ENCODE measurements at regions not wholly inside any gene's neighbourhood (a gene's known extent, or its start where the extent isn't known, plus 50 kb on each side); places are given as distances from the start of the nearest gene placed in this dataset.

DNA sequence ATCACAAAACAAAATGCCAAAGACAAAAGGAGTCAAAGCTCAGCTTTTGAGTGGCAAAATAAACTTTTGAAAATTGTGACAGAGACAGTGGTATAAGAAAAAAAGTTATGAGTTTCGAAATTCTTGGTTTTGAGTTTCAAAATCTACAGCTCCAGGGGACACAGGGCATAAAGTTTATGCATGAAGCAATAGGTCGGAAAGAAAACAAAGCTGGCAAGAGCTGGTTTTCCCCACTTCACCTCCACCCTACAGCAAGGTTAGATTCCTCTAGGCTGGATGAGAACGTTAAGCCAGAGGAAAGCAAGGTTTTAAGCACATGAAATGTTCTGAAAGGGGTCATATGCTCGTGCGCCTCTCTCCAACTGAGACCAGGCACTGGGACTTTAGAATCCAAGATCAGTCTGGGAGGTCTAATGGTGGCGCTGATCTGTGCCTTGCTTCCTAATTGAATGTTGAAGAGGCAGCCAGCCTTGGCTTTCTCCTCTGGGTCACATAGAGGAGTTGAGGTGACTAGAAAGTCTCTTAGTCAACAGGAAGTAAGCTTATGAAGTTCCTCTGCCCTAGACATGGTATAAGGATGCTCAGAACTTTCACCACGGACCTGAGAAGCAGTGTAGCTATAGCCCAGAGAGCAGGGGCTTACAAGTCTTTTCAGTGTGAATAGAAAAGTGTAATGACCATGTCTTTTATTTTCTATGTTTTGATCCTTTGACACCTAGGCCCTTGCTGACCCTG lies 167.7 kb upstream of the DMAC1 start:
- H3K4ac ChIP-seq (ENCODE audit: low read depth, low read length), result no peak overlapping the region
- H3K4me1 Mint-ChIP-seq, result peaks cover 15 to 17% of the 10 kb centered on the region in 2 experiments

More for the DNA sequence above, 167.7 kb upstream of the DMAC1 start:
- no peaks in the 10 kb centered on the region for H3K79me1 ChIP-seq (ENCODE audit: insufficient read depth, low read depth, low read length, poor library complexity, severe bottlenecking)
- H2AFZ ChIP-seq (ENCODE audit: low read length), result no peak overlapping the region
- no peak overlapping the region for H3K4me2 ChIP-seq (ENCODE audit: insufficient read depth, insufficient read length, low read length)
- no peak overlapping the region for H4K5ac ChIP-seq (ENCODE audit: insufficient read length, low read depth, low read length)
- Mint-ChIP-seq H3K4me3 (no peak overlapping the region), H3K27ac (no peak overlapping the region; a peak in 1 of 7 replicates), H3K36me3 (ENCODE audit: insufficient read depth in 1 of 3, low read depth in 3 of 3) (no peaks in the 10 kb centered on the region), H3K9me3 (no peaks in the 10 kb centered on the region), H3K27me3 (ENCODE audit: low read depth) (no peaks in the 10 kb centered on the region)
- no peak overlapping the region for H2BK15ac ChIP-seq (ENCODE audit: low read depth, low read length)
- no peaks in the 10 kb centered on the region for H3K27me3 ChIP-seq (ENCODE audit: insufficient read depth, low read length)
- no peak overlapping the region for H3K9ac ChIP-seq (ENCODE audit: extremely low read depth, insufficient read length, low read length)
- H2AK5ac ChIP-seq (ENCODE audit: insufficient read length, low read length), result no peak overlapping the region
- no peaks in the 10 kb centered on the region for H4K20me1 ChIP-seq (ENCODE audit: control insufficient read depth, insufficient read depth, insufficient read length)
- no peak overlapping the region for H3K56ac ChIP-seq (ENCODE audit: insufficient read length, low read depth, low read length)
- H4K8ac ChIP-seq (replicated peaks; ENCODE audit: insufficient read length, low read depth, low read length), result no peak overlapping the region
- H2BK5ac ChIP-seq (ENCODE audit: insufficient read length, low read length), result no peak overlapping the region
- no peak for DNase-seq
- H3K18ac ChIP-seq (ENCODE audit: insufficient read length, low read depth, low read length), result peak overlapping the region; percentile 45
- no peaks in the 10 kb centered on the region for H3K79me2 ChIP-seq (ENCODE audit: insufficient read depth, low read length)
- H3K27ac ChIP-seq (ENCODE audit: insufficient read length, low read depth, low read length), result no peak overlapping the region
- no peak overlapping the region for H2BK120ac ChIP-seq (ENCODE audit: low read depth, low read length, poor library complexity, severe bottlenecking)
- no peak overlapping the region for H3T11ph ChIP-seq (ENCODE audit: low read length)
- TF ChIP-seq, protein P1, sequence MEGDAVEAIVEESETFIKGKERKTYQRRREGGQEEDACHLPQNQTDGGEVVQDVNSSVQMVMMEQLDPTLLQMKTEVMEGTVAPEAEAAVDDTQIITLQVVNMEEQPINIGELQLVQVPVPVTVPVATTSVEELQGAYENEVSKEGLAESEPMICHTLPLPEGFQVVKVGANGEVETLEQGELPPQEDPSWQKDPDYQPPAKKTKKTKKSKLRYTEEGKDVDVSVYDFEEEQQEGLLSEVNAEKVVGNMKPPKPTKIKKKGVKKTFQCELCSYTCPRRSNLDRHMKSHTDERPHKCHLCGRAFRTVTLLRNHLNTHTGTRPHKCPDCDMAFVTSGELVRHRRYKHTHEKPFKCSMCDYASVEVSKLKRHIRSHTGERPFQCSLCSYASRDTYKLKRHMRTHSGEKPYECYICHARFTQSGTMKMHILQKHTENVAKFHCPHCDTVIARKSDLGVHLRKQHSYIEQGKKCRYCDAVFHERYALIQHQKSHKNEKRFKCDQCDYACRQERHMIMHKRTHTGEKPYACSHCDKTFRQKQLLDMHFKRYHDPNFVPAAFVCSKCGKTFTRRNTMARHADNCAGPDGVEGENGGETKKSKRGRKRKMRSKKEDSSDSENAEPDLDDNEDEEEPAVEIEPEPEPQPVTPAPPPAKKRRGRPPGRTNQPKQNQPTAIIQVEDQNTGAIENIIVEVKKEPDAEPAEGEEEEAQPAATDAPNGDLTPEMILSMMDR (conservative IDR thresholded peaks at IDR 0.05), result no peak
- no CpG with 5 or more reads among the region's 7 CpGs for WGBS (ENCODE audit: extremely low coverage, insufficient read length, low lambda C conversion rate)
- H3K23me2 ChIP-seq (ENCODE audit: insufficient read length, low read depth, low read length, poor library complexity, severe bottlenecking), result no peaks in the 10 kb centered on the region
- H2BK20ac ChIP-seq (ENCODE audit: low read depth, low read length, poor library complexity, severe bottlenecking), result no peak overlapping the region
- no peak overlapping the region for H3K23ac ChIP-seq (ENCODE audit: insufficient read length, low read depth, low read length)
- no peaks in the 10 kb centered on the region for H3K9me3 ChIP-seq (ENCODE audit: control insufficient read depth, low read depth, low read length)
- peaks cover 4% of the 10 kb centered on the region; the same call in 1 of the 2 replicates for H3K4me1 ChIP-seq (ENCODE audit: insufficient read depth, low read length)
- no peak overlapping the region for H2BK12ac ChIP-seq (ENCODE audit: insufficient read length, low read depth, low read length)
- no peak overlapping the region for H4K91ac ChIP-seq (ENCODE audit: insufficient read length, low read depth, low read length)
- H3K14ac ChIP-seq (ENCODE audit: insufficient read depth, low read length), result no peak overlapping the region

Measured in H9 (cell line).